Choroid plexus epithelial cell (primary cell): ENCODE measurements at regions not wholly inside any gene's neighbourhood (a gene's known extent, or its start where the extent isn't known, plus 50 kb on each side); places are given as distances from the start of the nearest gene placed in this dataset.

Experiments
- DNase-seq: peaks from one replicate; pipeline ENCODE4 v3.0.0-alpha.2; 2010; ENCODE audit warnings: low read depth
- H3K4me3 ChIP-seq: 2 replicates; pipeline ENCODE4 v1.5.1; 2011; ENCODE audit warnings: low read depth, mild to moderate bottlenecking, control low read depth, low read length, moderate library complexity
- CTCF ChIP-seq: conservative IDR thresholded peaks from 2 replicates; pipeline ENCODE4 v1.5.1; 2011; ENCODE audit warnings: low read depth, mild to moderate bottlenecking, control low read depth, inconsistent platforms, low read length, moderate library complexity

GRCh38 chr10:111801841-111802240 is 381.7 kb downstream of the GPAM start:
- DNase-seq, result no peak
- H3K4me3 ChIP-seq, result no peak overlapping the region
- no peak for TF ChIP-seq CTCF

DNA sequence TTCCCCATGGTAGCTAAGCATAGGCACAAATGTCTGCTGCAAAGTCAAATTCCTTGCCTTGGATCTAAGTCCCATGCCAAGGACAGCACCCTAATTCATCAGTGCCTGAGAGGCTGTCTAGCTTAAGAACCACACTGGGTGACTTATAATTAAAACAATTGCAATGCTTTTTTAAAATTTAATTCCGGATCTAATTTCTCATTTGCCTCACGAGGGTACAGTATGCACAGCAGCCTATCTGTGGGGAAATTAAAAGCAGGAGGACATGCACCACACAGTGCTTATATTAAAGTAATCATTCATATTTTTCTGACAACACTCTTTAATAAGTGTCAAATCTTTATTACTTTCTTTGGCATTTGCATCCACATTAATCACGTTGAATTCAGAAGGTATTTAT is 378.8 kb downstream of the GPAM start:
- no peak overlapping the region for H3K4me3 ChIP-seq
- no peak for DNase-seq
- TF ChIP-seq CTCF, result no peak

GRCh38 chr10:111811517-111811916 is 372.0 kb downstream of the GPAM start:
- no peak for TF ChIP-seq CTCF
- DNase-seq, result no peak
- H3K4me3 ChIP-seq, result no peak overlapping the region

- no peak for DNase-seq
- no peak overlapping the region for H3K4me3 ChIP-seq
- no peak for TF ChIP-seq CTCF
Observed at GRCh38 chr10:111820471-111820870, 363.1 kb downstream of the GPAM start.

GRCh38 chr10:111821871-111822270 is 361.7 kb downstream of the GPAM start:
- no peak for DNase-seq
- TF ChIP-seq CTCF, result no peak
- H3K4me3 ChIP-seq, result no peak overlapping the region

DNA sequence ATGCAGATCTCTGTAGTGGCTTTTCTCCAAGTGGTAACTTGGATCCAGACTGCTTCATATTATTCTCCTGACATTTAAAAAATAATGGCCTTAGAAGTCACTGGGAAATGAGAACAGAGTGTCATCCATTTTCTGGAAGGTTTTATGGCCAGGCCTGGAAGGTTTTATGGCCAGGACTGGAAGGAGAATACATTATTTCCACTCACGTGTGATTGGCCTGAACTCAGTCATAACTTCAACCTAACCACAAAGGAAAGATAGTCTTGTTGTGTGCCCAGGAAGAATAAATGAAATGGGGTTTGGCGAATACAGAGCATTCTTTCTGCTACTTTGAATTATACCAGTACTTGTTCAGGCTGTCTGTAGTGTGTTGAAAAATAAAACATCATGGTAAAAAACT is 360.9 kb downstream of the GPAM start:
- TF ChIP-seq CTCF, result no peak
- no peak for DNase-seq
- no peak overlapping the region for H3K4me3 ChIP-seq

DNA sequence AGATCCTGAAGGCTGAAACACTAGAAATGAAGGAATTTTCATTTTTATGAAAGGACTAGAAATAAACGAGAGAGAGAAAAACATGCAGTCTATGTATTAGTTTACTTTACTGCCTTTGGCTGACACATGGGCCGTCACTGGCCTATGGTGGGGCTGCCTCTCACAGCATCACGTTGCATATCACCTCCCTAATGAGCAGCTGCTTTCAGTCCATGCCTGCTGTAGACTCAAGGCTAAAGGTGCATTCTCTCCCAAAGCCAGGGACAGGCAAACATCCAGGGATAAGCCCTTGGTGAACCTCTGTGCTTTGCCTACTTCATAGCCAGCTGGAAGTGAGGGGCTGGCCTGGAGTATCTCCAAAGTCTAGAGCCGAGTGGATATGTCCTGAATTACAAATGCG is 359.4 kb downstream of the GPAM start:
- TF ChIP-seq CTCF, result no peak
- DNase-seq, result no peak
- H3K4me3 ChIP-seq, result no peak overlapping the region
